ENCODE measurements at regions not wholly inside any gene's neighbourhood (a gene's known extent, or its start where the extent isn't known, plus 50 kb on each side); places are given as distances from the start of the nearest gene placed in this dataset.

- no peaks in the 10 kb centered on the region for H3K9me3 Mint-ChIP-seq (ENCODE audit: insufficient read depth)
- POLR2A ChIA-PET = no interaction called here
- H3K36me3 Mint-ChIP-seq (ENCODE audit: low read depth) = peaks cover 4% of the 10 kb centered on the region
- H3K27ac Mint-ChIP-seq = no peak overlapping the region
- CTCF ChIA-PET = no interaction called here
- no peak overlapping the region for H3K4me3 Mint-ChIP-seq
- H3K4me1 Mint-ChIP-seq (ENCODE audit: low read depth) = peaks cover 26% of the 10 kb centered on the region
- DNase-seq = no peak
- peaks cover 55% of the 10 kb centered on the region for H3K27me3 Mint-ChIP-seq (ENCODE audit: low read depth)
- ATAC-seq = no peak
These were observed 227.1 kb downstream of the HAUS1 start for GRCh38 chr18:46331316-46331715.

- H3K9me3 Mint-ChIP-seq (ENCODE audit: insufficient read depth) = no peaks in the 10 kb centered on the region
- H3K36me3 Mint-ChIP-seq (ENCODE audit: low read depth) = peaks cover 4% of the 10 kb centered on the region
- H3K4me1 Mint-ChIP-seq (ENCODE audit: low read depth) = peaks cover 35% of the 10 kb centered on the region
- ChIA-PET POLR2A (interaction anchor here (0.7 kb wide), 1 partner anchor 11 kb away, joined by 3 read pairs; no protein-coding TSS in a partner anchor), CTCF (interaction anchor here (0.6 to 0.7 kb wide), 2 partner anchors 60 to 159 kb away, joined by 3 to 4 read pairs; a partner anchor contains a TSS)
- DNase-seq = no peak
- H3K4me3 Mint-ChIP-seq = no peak overlapping the region
- peaks cover 56% of the 10 kb centered on the region for H3K27me3 Mint-ChIP-seq (ENCODE audit: low read depth)
- no peak for ATAC-seq
- H3K27ac Mint-ChIP-seq = no peak overlapping the region
These were observed 228.2 kb downstream of the HAUS1 start for GRCh38 chr18:46332286-46332801.

- Mint-ChIP-seq H3K27ac (no peak overlapping the region), H3K27me3 (ENCODE audit: low read depth) (peaks cover 62% of the 10 kb centered on the region), H3K4me3 (peak overlapping the region; percentile 69), H3K4me1 (ENCODE audit: low read depth) (peaks cover 41% of the 10 kb centered on the region), H3K9me3 (ENCODE audit: insufficient read depth) (no peaks in the 10 kb centered on the region), H3K36me3 (ENCODE audit: low read depth) (peaks cover 4% of the 10 kb centered on the region)
- peak; percentile 10 for ATAC-seq
- ChIA-PET POLR2A (interaction anchor here (0.7 kb wide), 1 partner anchor 11 kb away, joined by 3 read pairs; no protein-coding TSS in a partner anchor), CTCF (no interaction called here)
- DNase-seq = peak; percentile 31
These were observed 228.7 kb downstream of the HAUS1 start for GRCh38 chr18:46332921-46333341.

- ChIA-PET POLR2A (interaction anchor here (0.7 kb wide), 1 partner anchor 10 kb away, joined by 3 read pairs; no protein-coding TSS in a partner anchor), CTCF (no interaction called here)
- H3K27me3 Mint-ChIP-seq (ENCODE audit: low read depth) = peaks cover 64% of the 10 kb centered on the region
- ATAC-seq (peak; percentile 67), DNase-seq (peak; percentile 45)
- H3K4me1 Mint-ChIP-seq (ENCODE audit: low read depth) = peaks cover 47% of the 10 kb centered on the region
- peaks cover 4% of the 10 kb centered on the region for H3K36me3 Mint-ChIP-seq (ENCODE audit: low read depth)
- H3K27ac Mint-ChIP-seq = no peak overlapping the region
- H3K9me3 Mint-ChIP-seq (ENCODE audit: insufficient read depth) = no peaks in the 10 kb centered on the region
- peak overlapping the region; percentile 69 for H3K4me3 Mint-ChIP-seq
These were observed 229.4 kb downstream of the HAUS1 start for GRCh38 chr18:46333431-46334135.

GRCh38 chr18:46334868-46335281 is 230.7 kb downstream of the HAUS1 start:
- peaks cover 58% of the 10 kb centered on the region for H3K27me3 Mint-ChIP-seq (ENCODE audit: low read depth)
- ChIA-PET POLR2A (interaction anchor here (1.7 kb wide), 1 partner anchor 161 kb away, joined by 4 read pairs; a partner anchor contains a TSS), CTCF (interaction anchor here (0.8 to 1.2 kb wide), 2 partner anchors 162 to 323 kb away, joined by 3 read pairs; a partner anchor contains a TSS)
- H3K36me3 Mint-ChIP-seq (ENCODE audit: low read depth) = peaks cover 4% of the 10 kb centered on the region
- ATAC-seq (no peak), DNase-seq (peak; percentile 44)
- no peaks in the 10 kb centered on the region for H3K9me3 Mint-ChIP-seq (ENCODE audit: insufficient read depth)
- peaks cover 59% of the 10 kb centered on the region for H3K4me1 Mint-ChIP-seq (ENCODE audit: low read depth)
- H3K27ac Mint-ChIP-seq = peak overlapping the region; percentile 72
- peak overlapping the region; percentile 82 for H3K4me3 Mint-ChIP-seq

- ATAC-seq (no peak), DNase-seq (no peak)
- ChIA-PET POLR2A (interaction anchor here (1.7 kb wide), 1 partner anchor 162 kb away, joined by 4 read pairs; a partner anchor contains a TSS), CTCF (interaction anchor here (0.7 to 1.2 kb wide), 3 partner anchors 10 to 322 kb away, joined by 3 read pairs; a partner anchor contains a TSS)
- Mint-ChIP-seq H3K4me3 (peak overlapping the region; percentile 82), H3K27ac (peak overlapping the region; percentile 11), H3K4me1 (ENCODE audit: low read depth) (peaks cover 63% of the 10 kb centered on the region), H3K36me3 (ENCODE audit: low read depth) (peaks cover 4% of the 10 kb centered on the region), H3K9me3 (ENCODE audit: insufficient read depth) (no peaks in the 10 kb centered on the region), H3K27me3 (ENCODE audit: low read depth) (peaks cover 55% of the 10 kb centered on the region)
These were observed 231.4 kb downstream of the HAUS1 start for GRCh38 chr18:46335534-46336101.

GRCh38 chr18:46336278-46337111 is 232.3 kb downstream of the HAUS1 start:
- H3K4me3 Mint-ChIP-seq = peak overlapping the region; percentile 19
- peak overlapping the region; percentile 11 for H3K27ac Mint-ChIP-seq
- peaks cover 65% of the 10 kb centered on the region for H3K4me1 Mint-ChIP-seq (ENCODE audit: low read depth)
- ChIA-PET CTCF (interaction anchor here (0.7 kb wide), 1 partner anchor 9 kb away, joined by 3 read pairs; no protein-coding TSS in a partner anchor), POLR2A (interaction anchor here (0.6 to 1.7 kb wide), 2 partner anchors 72 to 163 kb away, joined by 4 read pairs; a partner anchor contains a TSS)
- peaks cover 4% of the 10 kb centered on the region for H3K36me3 Mint-ChIP-seq (ENCODE audit: low read depth)
- no peaks in the 10 kb centered on the region for H3K9me3 Mint-ChIP-seq (ENCODE audit: insufficient read depth)
- DNase-seq (no peak), ATAC-seq (no peak)
- peaks cover 52% of the 10 kb centered on the region for H3K27me3 Mint-ChIP-seq (ENCODE audit: low read depth)

- Mint-ChIP-seq H3K36me3 (ENCODE audit: low read depth) (peaks cover 4% of the 10 kb centered on the region), H3K27me3 (ENCODE audit: low read depth) (peaks cover 46% of the 10 kb centered on the region), H3K9me3 (ENCODE audit: insufficient read depth) (no peaks in the 10 kb centered on the region), H3K4me3 (peak overlapping the region; percentile 18), H3K27ac (no peak overlapping the region), H3K4me1 (ENCODE audit: low read depth) (peaks cover 67% of the 10 kb centered on the region)
- ATAC-seq (no peak), DNase-seq (no peak)
- POLR2A ChIA-PET = no interaction called here
- CTCF ChIA-PET = no interaction called here
These were observed 233.1 kb downstream of the HAUS1 start for GRCh38 chr18:46337271-46337670.

GRCh38 chr18:46338205-46338604 is 234.0 kb downstream of the HAUS1 start:
- ChIA-PET POLR2A (no interaction called here), CTCF (interaction anchor here (0.7 to 1.4 kb wide), 3 partner anchors 57 to 286 kb away, joined by 3 read pairs; no protein-coding TSS in a partner anchor)
- H3K36me3 Mint-ChIP-seq (ENCODE audit: low read depth) = peaks cover 4% of the 10 kb centered on the region
- no peak overlapping the region for H3K4me3 Mint-ChIP-seq
- ATAC-seq (no peak), DNase-seq (no peak)
- H3K4me1 Mint-ChIP-seq (ENCODE audit: low read depth) = peaks cover 65% of the 10 kb centered on the region
- no peak overlapping the region for H3K27ac Mint-ChIP-seq
- peaks cover 37% of the 10 kb centered on the region for H3K27me3 Mint-ChIP-seq (ENCODE audit: low read depth)
- no peaks in the 10 kb centered on the region for H3K9me3 Mint-ChIP-seq (ENCODE audit: insufficient read depth)

GRCh38 chr18:46338766-46339165 is 234.6 kb downstream of the HAUS1 start:
- CTCF ChIA-PET = interaction anchor here (0.8 to 1.4 kb wide), 2 partner anchors 166 to 285 kb away, joined by 3 read pairs; no protein-coding TSS in a partner anchor
- peaks cover 32% of the 10 kb centered on the region for H3K27me3 Mint-ChIP-seq (ENCODE audit: low read depth)
- POLR2A ChIA-PET = no interaction called here

GRCh38 chr18:46340716-46341115 is 236.5 kb downstream of the HAUS1 start:
- Mint-ChIP-seq H3K9me3 (ENCODE audit: insufficient read depth) (no peaks in the 10 kb centered on the region), H3K27me3 (ENCODE audit: low read depth) (peaks cover 19% of the 10 kb centered on the region), H3K4me3 (no peak overlapping the region), H3K4me1 (ENCODE audit: low read depth) (peaks cover 73% of the 10 kb centered on the region), H3K27ac (no peak overlapping the region), H3K36me3 (ENCODE audit: low read depth) (no peaks in the 10 kb centered on the region)
- ATAC-seq (no peak), DNase-seq (no peak)
- CTCF ChIA-PET = no interaction called here
- POLR2A ChIA-PET = no interaction called here

More at GRCh38 chr18:46338766-46339165, 234.6 kb downstream of the HAUS1 start:
- no peak for ATAC-seq
- Mint-ChIP-seq H3K4me3 (peak overlapping the region; percentile 21), H3K9me3 (ENCODE audit: insufficient read depth) (no peaks in the 10 kb centered on the region), H3K4me1 (ENCODE audit: low read depth) (peaks cover 67% of the 10 kb centered on the region), H3K36me3 (ENCODE audit: low read depth) (peaks cover 4% of the 10 kb centered on the region), H3K27ac (peak overlapping the region; percentile 58)
- peak; percentile 44 for DNase-seq

All from activated CD8-positive, alpha-beta T cell treated with anti-CD3 and anti-CD28 coated beads, Interleukin-2, amount 10 ng/mL, durations not matched to agents 7 days and 5 days (primary cell).